Loucy (cell line): ENCODE measurements at regions not wholly inside any gene's neighbourhood (a gene's known extent, or its start where the extent isn't known, plus 50 kb on each side); places are given as distances from the start of the nearest gene placed in this dataset.

Source experiments
- H2AFZ ChIP-seq: fragments of 200-600 bp; sonication (generic); 2 replicates; pipeline ENCODE4 v1.6.0; 2016; ENCODE audit warnings: antibody characterized with exemption, mild to moderate bottlenecking, low read length, moderate library complexity
- H3F3A ChIP-seq: fragments of 200-600 bp; 2 replicates; pipeline ENCODE4 v1.6.0; 2016; ENCODE audit warnings: antibody characterized with exemption, low read depth, mild to moderate bottlenecking
- H3K27me3 ChIP-seq: fragments of 200-600 bp; sonication (generic); 2 replicates; pipeline ENCODE4 v1.6.1; 2014; ENCODE audit warnings: low read length, mild to moderate bottlenecking; ENCODE audit not compliant: insufficient read depth, poor library complexity, severe bottlenecking
- H3K36me3 ChIP-seq: fragments of 200-600 bp; sonication (generic); 2 replicates; pipeline ENCODE4 v1.6.1; 2016; ENCODE audit warnings: low read length; ENCODE audit not compliant: insufficient read depth
- H3K4me1 ChIP-seq: fragments of 200-600 bp; sonication (generic); 2 replicates; pipeline ENCODE4 v1.5.1; 2014; ENCODE audit warnings: low read length, mild to moderate bottlenecking; ENCODE audit not compliant: insufficient read depth, poor library complexity, severe bottlenecking
- H3K4me2 ChIP-seq: fragments of 200-600 bp; sonication (generic); 2 replicates; pipeline ENCODE4 v1.6.0; 2014; ENCODE audit warnings: antibody characterized with exemption, low read length, low read depth, mild to moderate bottlenecking; ENCODE audit not compliant: poor library complexity, severe bottlenecking
- H3K4me3 ChIP-seq: fragments of 200-600 bp; sonication (generic); 2 replicates; pipeline ENCODE4 v1.5.1; 2014; ENCODE audit warnings: low read length, mild to moderate bottlenecking, mixed read lengths; ENCODE audit not compliant: poor library complexity, severe bottlenecking
- H3K79me2 ChIP-seq: fragments of 200-600 bp; sonication (generic); 2 replicates; pipeline ENCODE4 v1.6.1; 2014; ENCODE audit warnings: low read length; ENCODE audit not compliant: insufficient read depth
- H3K9ac ChIP-seq: fragments of 200-600 bp; sonication (generic); 2 replicates; pipeline ENCODE4 v1.6.0; 2014; ENCODE audit warnings: mild to moderate bottlenecking, low read depth, low read length, moderate library complexity; ENCODE audit not compliant: poor library complexity, severe bottlenecking
- H3K9me2 ChIP-seq: fragments of 200-600 bp; sonication (generic); replicated peaks from 2 replicates; pipeline ENCODE4 v1.6.1; 2016; ENCODE audit warnings: low read depth, low read length, mixed read lengths
- H3K9me3 ChIP-seq: fragments of 200-600 bp; sonication (generic); 2 replicates; pipeline ENCODE4 v1.6.1; 2014; ENCODE audit warnings: mild to moderate bottlenecking, antibody characterized with exemption, low read length, low read depth; ENCODE audit not compliant: insufficient read depth
- H4K20me1 ChIP-seq: fragments of 200-600 bp; sonication (generic); 2 replicates; pipeline ENCODE4 v1.6.0; 2014; ENCODE audit warnings: antibody characterized with exemption, low read length, mild to moderate bottlenecking; ENCODE audit not compliant: insufficient read depth, poor library complexity, severe bottlenecking
- EZH2phosphoT487 ChIP-seq: fragments of 200-600 bp; IDR thresholded peaks from 2 replicates; pipeline ENCODE4 v1.6.1; 2018; ENCODE audit warnings: antibody characterized with exemption, mild to moderate bottlenecking, moderate library complexity, borderline replicate concordance
- TF ChIP-seq, protein P1 (sequence below): fragments of 200-600 bp; sonication (generic); conservative IDR thresholded peaks from 2 replicates; pipeline ENCODE4 v1.5.1; 2014; ENCODE audit warnings: mild to moderate bottlenecking, antibody characterized with exemption, low read length

DNA sequence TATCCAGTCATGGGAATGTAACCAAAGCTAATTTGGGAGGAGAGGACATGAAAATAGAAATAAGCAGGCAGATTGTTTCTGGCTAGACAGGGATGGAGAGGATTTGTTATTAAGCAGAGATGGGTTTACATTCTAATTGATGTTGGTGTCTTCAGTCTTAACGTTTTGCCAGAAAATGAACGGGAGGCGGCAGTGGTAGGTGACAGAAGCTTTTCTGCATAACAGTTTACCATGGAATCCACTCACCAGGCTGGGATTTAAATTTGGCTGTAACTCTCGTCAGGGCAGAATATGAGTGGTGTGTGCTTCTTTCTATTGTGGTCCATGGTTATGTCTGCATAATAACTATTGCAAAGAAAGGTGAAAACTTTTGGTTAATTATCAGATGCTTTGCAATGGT lies 50.2 kb upstream of the OTX2 start:
- H3K9me2 ChIP-seq = no peaks in the 10 kb centered on the region
- no peak overlapping the region for H3K4me3 ChIP-seq
- no peaks in the 10 kb centered on the region for H3K4me1 ChIP-seq
- no peaks in the 10 kb centered on the region for H3K79me2 ChIP-seq
- TF ChIP-seq, protein P1, sequence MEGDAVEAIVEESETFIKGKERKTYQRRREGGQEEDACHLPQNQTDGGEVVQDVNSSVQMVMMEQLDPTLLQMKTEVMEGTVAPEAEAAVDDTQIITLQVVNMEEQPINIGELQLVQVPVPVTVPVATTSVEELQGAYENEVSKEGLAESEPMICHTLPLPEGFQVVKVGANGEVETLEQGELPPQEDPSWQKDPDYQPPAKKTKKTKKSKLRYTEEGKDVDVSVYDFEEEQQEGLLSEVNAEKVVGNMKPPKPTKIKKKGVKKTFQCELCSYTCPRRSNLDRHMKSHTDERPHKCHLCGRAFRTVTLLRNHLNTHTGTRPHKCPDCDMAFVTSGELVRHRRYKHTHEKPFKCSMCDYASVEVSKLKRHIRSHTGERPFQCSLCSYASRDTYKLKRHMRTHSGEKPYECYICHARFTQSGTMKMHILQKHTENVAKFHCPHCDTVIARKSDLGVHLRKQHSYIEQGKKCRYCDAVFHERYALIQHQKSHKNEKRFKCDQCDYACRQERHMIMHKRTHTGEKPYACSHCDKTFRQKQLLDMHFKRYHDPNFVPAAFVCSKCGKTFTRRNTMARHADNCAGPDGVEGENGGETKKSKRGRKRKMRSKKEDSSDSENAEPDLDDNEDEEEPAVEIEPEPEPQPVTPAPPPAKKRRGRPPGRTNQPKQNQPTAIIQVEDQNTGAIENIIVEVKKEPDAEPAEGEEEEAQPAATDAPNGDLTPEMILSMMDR = no peak
- no peak for TF ChIP-seq EZH2phosphoT487
- no peaks in the 10 kb centered on the region for H3K36me3 ChIP-seq
- H3K9ac ChIP-seq = no peak overlapping the region
- no peaks in the 10 kb centered on the region for H3F3A ChIP-seq
- no peaks in the 10 kb centered on the region for H4K20me1 ChIP-seq
- H3K9me3 ChIP-seq = no peaks in the 10 kb centered on the region
- H3K4me2 ChIP-seq = no peak overlapping the region
- H3K27me3 ChIP-seq = no peaks in the 10 kb centered on the region
- H2AFZ ChIP-seq = no peak overlapping the region
